Stimulated activated CD4-positive, alpha-beta T cell treated with anti-CD3 and anti-CD28 coated beads, Interleukin-12 subunit alpha, Interleukin-12 subunit beta, amount 100 ng/mL, for 48 hours (primary cell): ENCODE measurements at regions not wholly inside any gene's neighbourhood (a gene's known extent, or its start where the extent isn't known, plus 50 kb on each side); places are given as distances from the start of the nearest gene placed in this dataset.

Source experiments
- DNase-seq, 3 donors: peaks; one replicate each; pipeline ENCODE4 v3.0.0-alpha.2; 2020; ENCODE audit warnings: low read depth in 2 of 3, low spot score in 1 of 3

DNA sequence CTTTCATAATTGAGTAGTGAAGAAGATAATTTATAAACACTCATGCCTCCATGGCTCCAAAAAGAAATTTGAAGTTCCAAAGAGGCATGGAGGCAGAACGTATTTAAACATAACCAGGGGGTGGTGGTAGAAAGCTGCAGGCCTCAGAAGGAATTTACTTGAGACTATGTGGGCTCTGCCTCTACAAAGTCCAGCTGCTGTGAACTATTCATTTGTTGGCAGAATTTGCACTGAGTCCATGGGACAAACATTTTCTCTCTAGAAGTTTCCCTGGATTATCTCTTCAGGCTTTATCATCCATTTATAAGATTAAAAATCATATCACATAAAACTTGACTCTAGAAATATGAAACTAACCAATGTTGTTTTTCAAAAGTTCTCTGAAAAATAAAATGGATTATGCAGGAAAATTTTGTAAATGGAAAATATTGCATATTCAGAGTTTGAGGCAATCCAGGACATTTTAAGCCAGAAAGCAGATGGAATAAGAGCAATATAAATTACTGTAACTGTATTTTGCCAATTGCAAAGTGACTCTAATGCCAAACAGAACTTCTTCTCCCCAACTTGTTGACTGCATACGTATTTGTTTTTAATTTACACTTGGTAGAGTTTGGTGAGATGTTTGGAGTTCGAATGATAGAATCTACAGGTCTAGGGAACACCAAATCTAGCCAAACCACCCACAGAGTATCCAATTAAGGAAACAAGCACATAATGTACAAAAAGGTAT is 258.2 kb downstream of the ENC1 start:
- no peak for DNase-seq

GRCh38 chr5:74380193-74380592 is 260.3 kb downstream of the ENC1 start:
- DNase-seq: no peak

- DNase-seq: no peak
These were observed 262.1 kb downstream of the ENC1 start for GRCh38 chr5:74378464-74378863.

GRCh38 chr5:74376187-74376586 is 264.3 kb downstream of the ENC1 start:
- no peak for DNase-seq

DNA sequence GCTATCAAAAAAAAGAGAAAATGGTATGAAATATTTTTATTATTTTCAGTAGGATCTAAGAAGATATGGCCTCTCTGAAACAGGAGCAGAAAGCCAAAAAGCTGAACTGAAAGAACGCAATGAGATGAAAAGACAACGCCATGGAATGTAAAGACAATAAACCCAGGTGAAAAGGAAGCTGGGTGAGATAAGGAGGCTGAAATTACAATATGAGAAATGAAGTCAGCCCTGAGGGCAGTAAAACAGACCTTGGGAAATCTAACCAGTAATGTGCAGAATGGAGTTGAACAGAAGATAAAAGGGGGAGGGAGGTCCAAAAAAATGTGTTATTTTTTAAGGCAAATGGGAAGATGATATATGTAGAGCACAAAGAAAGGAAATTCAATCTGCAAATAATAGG is 265.3 kb downstream of the ENC1 start:
- no peak for DNase-seq

DNA sequence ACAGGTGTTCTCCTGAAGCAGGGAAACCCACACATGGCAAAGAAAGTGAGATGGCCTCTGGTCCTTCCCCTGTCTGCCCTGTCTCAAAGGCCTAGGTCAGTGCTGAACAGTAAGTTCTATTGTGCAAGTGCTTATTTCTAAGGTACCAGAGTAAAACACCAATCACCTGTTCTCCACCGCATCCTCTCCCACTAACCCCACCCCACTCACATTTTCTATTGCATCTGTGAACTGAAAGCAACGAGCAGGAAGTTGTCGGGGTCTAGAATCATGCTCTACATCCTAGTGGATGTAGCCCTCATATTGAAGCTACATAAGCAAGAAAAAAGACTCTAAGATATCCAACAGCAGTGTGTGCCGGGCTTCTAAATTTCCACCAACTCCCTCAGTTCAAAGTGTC is 265.9 kb downstream of the ENC1 start:
- DNase-seq: no peak

GRCh38 chr5:74373076-74373475 is 267.5 kb downstream of the ENC1 start:
- no peak for DNase-seq

DNA sequence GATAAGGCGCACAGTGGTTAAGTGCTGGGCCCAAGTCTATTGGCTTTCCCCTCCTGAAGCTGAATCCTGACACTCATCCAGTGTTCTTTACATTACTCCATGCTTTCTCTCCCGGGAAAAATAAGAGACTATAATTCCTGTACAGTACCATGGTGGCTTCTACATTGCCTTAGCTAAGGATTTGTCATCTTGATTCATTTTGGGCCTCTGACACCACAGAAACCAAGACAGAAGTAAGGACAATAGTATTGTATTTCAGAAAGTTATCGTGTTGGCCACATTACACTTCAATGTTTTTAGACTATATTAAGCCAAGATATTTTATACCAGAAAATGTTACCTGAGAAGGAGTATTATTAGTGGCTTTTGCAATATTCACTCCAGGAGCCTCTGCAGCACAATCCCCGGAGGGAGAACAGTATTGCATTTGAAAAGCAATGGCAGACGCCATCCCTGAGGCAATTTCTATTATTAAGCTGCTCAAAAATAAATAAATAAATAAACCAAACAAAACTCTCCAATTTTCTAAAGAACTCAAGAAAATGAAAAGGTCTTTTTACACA is 267.9 kb downstream of the ENC1 start:
- DNase-seq: no peak

DNA sequence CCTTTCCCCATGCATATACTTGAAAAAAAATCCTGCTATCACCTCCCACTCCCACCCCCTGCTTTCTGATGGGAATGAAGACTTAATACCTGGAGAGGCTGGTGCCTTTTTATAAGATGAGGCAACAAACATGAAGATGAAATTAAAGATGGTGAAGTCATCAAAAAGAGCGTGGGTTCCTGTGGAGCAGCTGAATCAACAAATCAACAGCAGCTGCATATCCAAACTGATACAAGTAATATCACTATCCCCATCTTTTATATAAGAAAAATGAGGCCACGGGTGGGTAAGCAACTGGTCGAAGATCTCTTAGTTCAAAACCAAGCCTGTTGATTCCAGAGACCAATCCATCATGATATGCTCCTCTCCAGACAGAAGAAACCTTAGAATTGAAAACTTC is 268.5 kb downstream of the ENC1 start:
- no peak for DNase-seq

DNA sequence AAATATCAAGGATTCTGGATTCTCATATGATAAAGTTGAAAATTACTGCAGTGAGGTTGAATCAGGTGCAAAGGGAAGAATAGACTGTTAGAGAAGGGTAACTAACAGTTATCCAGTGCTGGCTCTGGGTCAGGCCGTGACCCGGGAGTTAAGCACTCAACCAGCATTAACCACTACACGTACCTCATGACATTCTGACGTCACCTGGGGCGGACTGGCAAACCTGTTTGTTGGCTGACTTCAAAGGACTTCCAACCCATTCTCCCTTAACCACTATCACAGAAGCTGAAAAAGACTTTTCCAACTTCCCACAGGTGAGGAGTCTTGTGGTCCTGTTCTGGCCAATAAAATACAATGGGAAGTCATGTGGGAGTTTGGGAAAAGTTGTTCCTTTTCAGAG is 268.9 kb downstream of the ENC1 start:
- DNase-seq: no peak

DNA sequence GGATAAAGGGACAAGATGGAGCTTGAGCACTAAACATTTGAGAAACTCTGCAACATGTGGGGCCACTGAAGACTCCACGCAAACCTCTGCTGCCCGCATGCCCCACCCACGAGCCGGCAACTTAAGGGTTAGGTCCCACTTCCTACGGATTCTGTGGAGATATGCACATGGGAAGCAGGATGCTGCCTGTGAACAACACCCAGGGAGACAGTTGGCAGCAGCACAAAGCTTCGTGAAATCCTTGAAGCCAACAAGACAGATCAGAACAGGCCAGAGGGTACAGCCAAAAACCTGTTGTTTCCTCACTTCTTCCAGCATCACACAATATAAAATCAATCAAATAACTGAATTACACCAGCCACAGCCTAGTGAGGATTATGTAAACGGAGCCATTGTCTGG is 270.4 kb downstream of the ENC1 start:
- no peak for DNase-seq

GRCh38 chr5:74369173-74369572 is 271.4 kb downstream of the ENC1 start:
- no peak for DNase-seq

DNA sequence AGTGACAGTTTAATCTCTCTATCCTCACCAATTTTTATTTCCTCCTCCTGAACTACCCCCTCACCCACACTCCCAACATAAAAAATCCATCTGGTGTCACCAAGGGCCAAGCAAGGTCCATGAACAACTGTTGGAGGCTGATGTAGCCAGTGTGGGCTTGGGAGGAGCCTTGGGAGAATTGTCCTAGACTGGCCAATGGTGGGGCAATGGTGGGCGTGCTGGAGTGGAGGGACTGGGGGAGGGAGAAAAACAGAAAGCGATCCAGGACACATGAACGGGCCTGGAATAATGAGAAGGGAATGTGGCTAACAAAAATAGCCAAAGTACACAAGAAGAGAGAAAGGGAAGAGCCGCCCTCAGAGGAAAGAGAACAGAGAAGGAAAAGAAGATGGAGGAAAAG is 272.6 kb downstream of the ENC1 start:
- no peak for DNase-seq

GRCh38 chr5:74367241-74367733 is 273.2 kb downstream of the ENC1 start:
- DNase-seq: no peak

- no peak for DNase-seq
These were observed 274.8 kb downstream of the ENC1 start for GRCh38 chr5:74365723-74366122.

GRCh38 chr5:74364507-74364906 is 276.0 kb downstream of the ENC1 start:
- DNase-seq: no peak

DNA sequence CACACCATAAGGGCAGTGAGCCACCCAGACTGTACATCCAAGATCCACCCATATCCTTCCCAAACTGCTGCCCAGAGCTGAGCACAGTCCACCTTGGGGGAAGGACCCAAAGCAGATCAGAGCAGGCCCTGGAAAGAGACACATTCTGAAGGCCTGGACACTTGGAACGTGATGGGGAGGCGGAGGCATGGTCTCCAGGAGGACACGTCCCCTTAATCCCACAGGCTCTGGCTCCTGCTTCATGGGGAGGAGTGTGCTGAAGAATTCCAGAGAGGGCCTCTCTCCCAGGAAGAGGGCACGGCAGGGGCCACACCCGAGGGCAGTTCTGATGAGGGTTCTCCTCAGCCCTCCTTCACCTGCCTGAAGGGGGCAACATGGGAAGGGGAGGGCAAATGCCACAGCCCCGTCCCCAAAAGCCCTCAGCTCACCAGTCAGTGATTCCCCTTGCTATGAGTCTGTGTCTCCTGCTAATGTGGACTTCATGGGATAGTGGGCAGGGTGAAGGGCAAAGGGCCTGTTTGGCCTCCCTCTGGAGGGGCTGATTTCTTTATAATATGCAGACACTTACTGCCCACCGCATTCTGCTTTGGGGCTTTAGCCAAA is 276.8 kb downstream of the ENC1 start:
- DNase-seq: no peak

- no peak for DNase-seq
These were observed 278.8 kb downstream of the ENC1 start for GRCh38 chr5:74361406-74362358.

- DNase-seq: no peak
These were observed 279.9 kb downstream of the ENC1 start for GRCh38 chr5:74360535-74361210.

DNA sequence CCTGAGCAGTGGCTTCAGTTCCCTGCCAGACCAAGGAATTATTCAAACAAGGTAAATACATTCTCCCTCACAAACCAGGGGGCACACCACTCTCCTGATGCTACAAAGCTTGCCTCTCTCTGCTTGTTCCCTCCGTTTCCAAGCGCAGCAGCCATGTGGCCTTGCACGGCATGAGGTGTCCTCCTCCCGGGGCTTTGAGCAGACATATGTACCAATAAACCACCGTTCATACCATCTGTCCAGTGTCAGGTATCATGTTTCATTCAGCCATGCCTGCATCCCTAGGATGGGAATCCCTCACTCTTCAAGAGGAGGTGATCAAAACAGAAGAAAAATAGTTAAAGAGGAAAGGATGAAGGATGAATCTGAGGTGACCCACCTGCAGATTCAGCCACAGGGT is 282.7 kb downstream of the ENC1 start:
- no peak for DNase-seq
